ENCODE measurements at regions not wholly inside any gene's neighbourhood (a gene's known extent, or its start where the extent isn't known, plus 50 kb on each side); places are given as distances from the start of the nearest gene placed in this dataset.

DNA sequence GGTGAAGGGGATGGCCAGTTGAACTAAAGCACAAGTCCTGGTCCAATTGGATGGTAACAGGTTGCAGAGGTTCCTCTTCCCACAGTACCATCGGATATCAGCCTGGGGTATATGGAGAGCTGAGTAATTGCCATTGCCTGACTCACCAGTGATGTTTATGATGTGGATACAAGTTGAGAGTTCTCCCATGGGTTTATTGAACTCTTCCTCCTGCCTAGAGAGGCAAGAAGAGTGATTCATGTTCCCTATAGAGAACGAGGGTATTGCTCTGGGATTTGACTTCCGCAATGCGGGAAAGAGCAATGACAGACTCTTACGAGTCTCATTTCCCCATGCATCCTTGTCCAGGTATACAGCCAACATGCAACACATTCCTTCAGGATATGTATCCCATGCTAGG, 111.3 kb upstream of the PCDH9 start:
- DNase-seq (no peak), ATAC-seq (ENCODE audit: low FRiP score in 2 of 2) (no peak)
- Histone ChIP-seq H3K4me3 (no peak overlapping the region), H3K27ac (no peak overlapping the region), H3K9me3 (no peaks in the 10 kb centered on the region), H3K27me3 (no peaks in the 10 kb centered on the region), H3K4me1 (no peaks in the 10 kb centered on the region), H3K36me3 (no peaks in the 10 kb centered on the region)
- 75 to 76% methylated on average over 5 of the region's 5 CpGs for WGBS, 2 donors
- no peak for TF ChIP-seq EP300 (IDR thresholded peaks at IDR 0.05)
- TF ChIP-seq, protein P1, sequence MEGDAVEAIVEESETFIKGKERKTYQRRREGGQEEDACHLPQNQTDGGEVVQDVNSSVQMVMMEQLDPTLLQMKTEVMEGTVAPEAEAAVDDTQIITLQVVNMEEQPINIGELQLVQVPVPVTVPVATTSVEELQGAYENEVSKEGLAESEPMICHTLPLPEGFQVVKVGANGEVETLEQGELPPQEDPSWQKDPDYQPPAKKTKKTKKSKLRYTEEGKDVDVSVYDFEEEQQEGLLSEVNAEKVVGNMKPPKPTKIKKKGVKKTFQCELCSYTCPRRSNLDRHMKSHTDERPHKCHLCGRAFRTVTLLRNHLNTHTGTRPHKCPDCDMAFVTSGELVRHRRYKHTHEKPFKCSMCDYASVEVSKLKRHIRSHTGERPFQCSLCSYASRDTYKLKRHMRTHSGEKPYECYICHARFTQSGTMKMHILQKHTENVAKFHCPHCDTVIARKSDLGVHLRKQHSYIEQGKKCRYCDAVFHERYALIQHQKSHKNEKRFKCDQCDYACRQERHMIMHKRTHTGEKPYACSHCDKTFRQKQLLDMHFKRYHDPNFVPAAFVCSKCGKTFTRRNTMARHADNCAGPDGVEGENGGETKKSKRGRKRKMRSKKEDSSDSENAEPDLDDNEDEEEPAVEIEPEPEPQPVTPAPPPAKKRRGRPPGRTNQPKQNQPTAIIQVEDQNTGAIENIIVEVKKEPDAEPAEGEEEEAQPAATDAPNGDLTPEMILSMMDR (IDR thresholded peaks at IDR 0.05): no peak
- no peak for TF ChIP-seq POLR2AphosphoS5 (IDR thresholded peaks at IDR 0.05)
- TF ChIP-seq POLR2A (IDR thresholded peaks at IDR 0.05): no peak

DNA sequence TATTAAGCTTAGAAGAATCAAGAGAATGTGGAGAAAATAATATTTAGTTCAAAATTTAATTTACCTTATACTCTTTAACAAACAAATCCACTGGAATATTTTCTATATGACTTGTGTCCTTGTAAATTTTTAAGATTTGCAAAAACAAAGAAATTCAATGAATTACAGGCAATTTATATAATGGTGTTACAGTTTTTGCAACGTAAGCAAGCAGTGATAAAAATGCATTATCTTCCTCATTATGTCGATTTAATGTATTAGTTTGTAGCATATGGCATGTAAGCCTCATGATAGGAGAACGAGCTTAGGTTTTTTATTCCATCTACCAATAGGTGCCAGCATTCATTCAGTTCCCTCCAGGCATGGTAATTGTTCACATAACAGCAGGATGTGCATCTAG, 100.0 kb upstream of the PCDH9 start:
- no peak overlapping the region for H3K27ac ChIP-seq
- H3K36me3 ChIP-seq: no peaks in the 10 kb centered on the region
- TF ChIP-seq POLR2AphosphoS5 (IDR thresholded peaks at IDR 0.05): no peak
- TF ChIP-seq EP300 (IDR thresholded peaks at IDR 0.05): no peak
- TF ChIP-seq, protein P1 (IDR thresholded peaks at IDR 0.05): no peak
- TF ChIP-seq POLR2A (IDR thresholded peaks at IDR 0.05): no peak
- H3K4me3 ChIP-seq: no peak overlapping the region
- DNase-seq (no peak), ATAC-seq (ENCODE audit: low FRiP score in 2 of 2) (no peak)
- no peaks in the 10 kb centered on the region for H3K4me1 ChIP-seq
- WGBS, 2 donors: 85 to 87% methylated on average over 3 of the region's 3 CpGs
- H3K9me3 ChIP-seq: no peaks in the 10 kb centered on the region
- no peaks in the 10 kb centered on the region for H3K27me3 ChIP-seq

DNA sequence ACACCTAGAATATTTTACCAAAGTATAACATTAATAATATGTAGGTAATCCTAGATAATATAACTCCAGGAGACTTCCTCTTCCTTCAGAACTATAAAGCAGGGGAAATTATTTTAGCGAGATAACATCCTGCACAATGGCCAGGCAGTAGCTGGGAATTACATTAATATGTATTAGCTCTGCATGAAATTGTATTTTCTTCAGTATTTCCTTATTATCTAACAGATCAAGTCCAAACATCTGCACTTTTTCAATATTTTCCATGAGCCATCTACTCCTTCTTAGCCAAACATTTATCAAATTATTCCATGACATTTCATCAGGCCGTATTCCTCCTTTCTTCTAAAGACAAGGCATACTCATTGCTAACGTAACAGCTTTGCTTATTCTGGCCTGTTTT, 98.8 kb upstream of the PCDH9 start:
- Histone ChIP-seq H3K27me3 (no peaks in the 10 kb centered on the region), H3K4me3 (no peak overlapping the region), H3K4me1 (no peaks in the 10 kb centered on the region), H3K36me3 (no peaks in the 10 kb centered on the region), H3K9me3 (no peaks in the 10 kb centered on the region), H3K27ac (no peak overlapping the region)
- ATAC-seq (ENCODE audit: low FRiP score in 2 of 2) (no peak), DNase-seq (no peak)
- WGBS, 2 donors: 73 to 90% methylated on average over 3 of the region's 3 CpGs
- TF ChIP-seq POLR2A (IDR thresholded peaks at IDR 0.05): no peak
- TF ChIP-seq EP300 (IDR thresholded peaks at IDR 0.05): no peak
- no peak for TF ChIP-seq POLR2AphosphoS5 (IDR thresholded peaks at IDR 0.05)
- TF ChIP-seq, protein P1 (IDR thresholded peaks at IDR 0.05): no peak

DNA sequence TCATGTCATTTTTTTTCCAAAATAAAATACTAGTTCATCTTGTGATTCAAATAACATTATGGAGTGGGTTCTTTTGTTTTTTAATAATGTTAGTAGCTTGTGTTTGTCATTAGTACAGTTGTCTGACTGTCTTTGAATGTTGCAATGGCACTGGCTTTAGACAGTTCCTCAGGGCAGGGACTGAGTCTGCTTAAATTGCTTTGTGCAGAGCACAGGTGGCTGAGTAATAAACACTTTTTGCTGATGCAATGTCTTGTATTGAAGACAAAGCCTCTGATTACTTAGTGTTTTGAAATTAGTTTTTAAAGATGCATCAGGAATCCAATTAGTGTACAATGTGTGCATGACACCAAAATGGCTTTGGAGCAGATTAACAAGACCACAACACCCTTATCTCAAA, 88.7 kb upstream of the PCDH9 start:
- no peaks in the 10 kb centered on the region for H3K27me3 ChIP-seq
- TF ChIP-seq POLR2AphosphoS5 (IDR thresholded peaks at IDR 0.05) (no peak), EP300 (IDR thresholded peaks at IDR 0.05) (no peak), POLR2A (IDR thresholded peaks at IDR 0.05) (no peak)
- TF ChIP-seq, protein P1 (IDR thresholded peaks at IDR 0.05): no peak

DNA sequence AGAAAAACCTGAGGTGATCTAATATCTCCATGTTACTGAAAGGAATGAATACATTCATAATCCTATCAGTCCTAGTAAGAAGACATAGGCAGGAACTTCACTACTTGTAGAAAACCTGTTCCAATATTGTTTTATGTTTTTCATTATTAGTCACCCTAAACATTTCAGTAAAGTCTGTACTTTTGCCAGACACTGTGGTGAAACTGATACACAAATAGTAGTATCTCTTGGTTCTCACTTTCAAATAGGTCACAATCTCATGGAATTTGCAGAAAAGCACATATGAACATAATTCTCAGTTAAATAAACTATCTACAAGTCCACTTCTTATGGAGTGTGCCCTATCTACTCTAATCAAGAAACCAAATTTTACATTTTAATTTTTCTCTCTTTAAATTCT, 88.3 kb upstream of the PCDH9 start:
- DNase-seq (no peak), ATAC-seq (ENCODE audit: low FRiP score in 2 of 2) (no peak)
- no peaks in the 10 kb centered on the region for H3K36me3 ChIP-seq
- H3K27ac ChIP-seq: no peak overlapping the region
- H3K4me1 ChIP-seq: no peaks in the 10 kb centered on the region
- H3K4me3 ChIP-seq: no peak overlapping the region
- H3K9me3 ChIP-seq: no peaks in the 10 kb centered on the region
- TF ChIP-seq EP300 (IDR thresholded peaks at IDR 0.05) (no peak), POLR2A (IDR thresholded peaks at IDR 0.05) (no peak), POLR2AphosphoS5 (IDR thresholded peaks at IDR 0.05) (no peak)
- TF ChIP-seq, protein P1 (IDR thresholded peaks at IDR 0.05): no peak
- H3K27me3 ChIP-seq: no peaks in the 10 kb centered on the region

More for the DNA sequence above, 88.7 kb upstream of the PCDH9 start:
- H3K4me1 ChIP-seq: no peaks in the 10 kb centered on the region
- no peaks in the 10 kb centered on the region for H3K9me3 ChIP-seq
- no peak overlapping the region for H3K27ac ChIP-seq
- no peak for ATAC-seq (ENCODE audit: low FRiP score in 2 of 2)
- H3K36me3 ChIP-seq: no peaks in the 10 kb centered on the region
- DNase-seq: no peak
- H3K4me3 ChIP-seq: no peak overlapping the region

Data from upper lobe of left lung (tissue), 6 donors.